Cardiac muscle cell (in vitro differentiated cells and primary cell): ENCODE measurements at regions not wholly inside any gene's neighbourhood (a gene's known extent, or its start where the extent isn't known, plus 50 kb on each side); places are given as distances from the start of the nearest gene placed in this dataset.
A peak's percentile ranks its signal among the peaks of the same experiment; 100 is the strongest.

Experiments used
- DNase-seq, 2 donors: peaks; one replicate each; pipeline versions ENCODE4 v3.0.0 to v3.0.0-alpha.2; 2010 to 2017; ENCODE audit warnings: low read depth in 1 of 2, low spot score in 1 of 2
- H3K27ac ChIP-seq: fragments of 200-600 bp; sonication (generic); 2 replicates; pipeline ENCODE4 v1.5.1; 2016
- H3K27me3 ChIP-seq: fragments of 200-600 bp; sonication (generic); 2 replicates; pipeline ENCODE4 v1.6.0; 2016; ENCODE audit warnings: control low read depth
- H3K36me3 ChIP-seq: fragments of 200-600 bp; sonication (generic); 2 replicates; pipeline ENCODE4 v1.5.1; 2016; ENCODE audit warnings: control low read depth
- H3K4me1 ChIP-seq: fragments of 200-600 bp; sonication (generic); 2 replicates; pipeline ENCODE4 v1.8.1; 2017; ENCODE audit warnings: low read depth, mild to moderate bottlenecking, mixed run types
- H3K4me3 ChIP-seq: fragments of 200-600 bp; sonication (generic); 2 replicates; pipeline ENCODE4 v1.5.1; 2016; ENCODE audit warnings: mild to moderate bottlenecking
- H3K9me3 ChIP-seq: fragments of 200-600 bp; sonication (generic); 2 replicates; pipeline ENCODE4 v1.5.1; 2017; ENCODE audit warnings: low read depth, mild to moderate bottlenecking, control low read depth
- CTCF ChIP-seq: IDR thresholded peaks from 2 replicates; pipeline ENCODE4 v1.5.1; 2012; ENCODE audit warnings: low read depth, mild to moderate bottlenecking, low read length

GRCh38 chr12:68521321-68521839, 89.3 kb upstream of the RAP1B start:
- no peaks in the 10 kb centered on the region for H3K36me3 ChIP-seq
- peak in 1 of 2 donors; percentile 83 for DNase-seq
- H3K27me3 ChIP-seq: no peaks in the 10 kb centered on the region
- no peak overlapping the region for H3K4me3 ChIP-seq
- H3K4me1 ChIP-seq: no peaks in the 10 kb centered on the region
- no peaks in the 10 kb centered on the region for H3K9me3 ChIP-seq
- no peak overlapping the region for H3K27ac ChIP-seq
- no peak for TF ChIP-seq CTCF

- Histone ChIP-seq H3K9me3 (no peaks in the 10 kb centered on the region), H3K36me3 (no peaks in the 10 kb centered on the region), H3K4me1 (no peaks in the 10 kb centered on the region), H3K27me3 (no peaks in the 10 kb centered on the region), H3K4me3 (no peak overlapping the region), H3K27ac (no peak overlapping the region)
- no peak for DNase-seq
- TF ChIP-seq CTCF: no peak
Observed at GRCh38 chr12:68521848-68522502, 88.7 kb upstream of the RAP1B start.

GRCh38 chr12:68529466-68529865, 81.2 kb upstream of the RAP1B start:
- Histone ChIP-seq H3K4me1 (no peaks in the 10 kb centered on the region), H3K9me3 (no peaks in the 10 kb centered on the region), H3K27ac (no peak overlapping the region), H3K36me3 (no peaks in the 10 kb centered on the region), H3K27me3 (no peaks in the 10 kb centered on the region), H3K4me3 (no peak overlapping the region)
- TF ChIP-seq CTCF: no peak
- DNase-seq: no peak

- H3K27me3 ChIP-seq: no peaks in the 10 kb centered on the region
- no peak overlapping the region for H3K27ac ChIP-seq
- H3K4me3 ChIP-seq: no peak overlapping the region
- no peaks in the 10 kb centered on the region for H3K36me3 ChIP-seq
- no peak for DNase-seq
- H3K9me3 ChIP-seq: no peaks in the 10 kb centered on the region
- no peak for TF ChIP-seq CTCF
- H3K4me1 ChIP-seq: no peaks in the 10 kb centered on the region
Observed at GRCh38 chr12:68529869-68530268, 80.8 kb upstream of the RAP1B start.

GRCh38 chr12:68530299-68530698, 80.4 kb upstream of the RAP1B start:
- H3K9me3 ChIP-seq: no peaks in the 10 kb centered on the region
- no peak for TF ChIP-seq CTCF
- H3K4me1 ChIP-seq: no peaks in the 10 kb centered on the region
- no peak for DNase-seq
- H3K27me3 ChIP-seq: no peaks in the 10 kb centered on the region
- no peak overlapping the region for H3K4me3 ChIP-seq
- H3K36me3 ChIP-seq: no peaks in the 10 kb centered on the region
- no peak overlapping the region for H3K27ac ChIP-seq
